GM19239 (cell line): ENCODE measurements at regions not wholly inside any gene's neighbourhood (a gene's known extent, or its start where the extent isn't known, plus 50 kb on each side); places are given as distances from the start of the nearest gene placed in this dataset.

Experiments used
- DNase-seq: peaks from one replicate; pipeline ENCODE4 v3.0.0; 2011; ENCODE audit warnings: low spot score; ENCODE audit not compliant: insufficient read length
- FAIRE-seq: peaks from 2 replicates; lab custom pipeline; 2011; peaks lifted over from hg19 to GRCh38; lab: Jason Lieb, UNC

GRCh38 chr4:14545807-14546206 lies 456.5 kb upstream of the CPEB2 start:
- FAIRE-seq (no peak), DNase-seq (no peak)

GRCh38 chr4:14552119-14552518 lies 450.2 kb upstream of the CPEB2 start:
- DNase-seq: no peak
- FAIRE-seq: no peak

- no peak for FAIRE-seq
Measured at GRCh38 chr4:14559646-14560045, 442.6 kb upstream of the CPEB2 start.

GRCh38 chr4:14560577-14560976 lies 441.7 kb upstream of the CPEB2 start:
- no peak for DNase-seq
- no peak for FAIRE-seq

More at GRCh38 chr4:14559646-14560045, 442.6 kb upstream of the CPEB2 start:
- no peak for DNase-seq

GRCh38 chr4:14562901-14563300 lies 439.4 kb upstream of the CPEB2 start:
- FAIRE-seq (no peak), DNase-seq (no peak)

GRCh38 chr4:14564281-14564680 lies 438.0 kb upstream of the CPEB2 start:
- FAIRE-seq: no peak
- DNase-seq: no peak

GRCh38 chr4:14566518-14566917 lies 435.8 kb upstream of the CPEB2 start:
- FAIRE-seq: no peak
- no peak for DNase-seq

GRCh38 chr4:14568351-14568750 lies 433.9 kb upstream of the CPEB2 start:
- FAIRE-seq: no peak
- no peak for DNase-seq

- DNase-seq (no peak), FAIRE-seq (no peak)
Measured at GRCh38 chr4:14575289-14575688, 427.0 kb upstream of the CPEB2 start.

GRCh38 chr4:14575919-14576318 lies 426.4 kb upstream of the CPEB2 start:
- DNase-seq (no peak), FAIRE-seq (no peak)

GRCh38 chr4:14580061-14580460 lies 422.2 kb upstream of the CPEB2 start:
- FAIRE-seq (no peak), DNase-seq (no peak)

- FAIRE-seq: no peak
- DNase-seq: no peak
Measured at GRCh38 chr4:14581741-14582140, 420.5 kb upstream of the CPEB2 start.

- FAIRE-seq (no peak), DNase-seq (no peak)
Measured at GRCh38 chr4:14582677-14583076, 419.6 kb upstream of the CPEB2 start.

- no peak for FAIRE-seq
Measured at GRCh38 chr4:14583331-14583730, 418.9 kb upstream of the CPEB2 start.

GRCh38 chr4:14583752-14584151 lies 418.5 kb upstream of the CPEB2 start:
- FAIRE-seq: no peak
- no peak for DNase-seq

More at GRCh38 chr4:14583331-14583730, 418.9 kb upstream of the CPEB2 start:
- DNase-seq: no peak

- DNase-seq (no peak), FAIRE-seq (no peak)
Measured at GRCh38 chr4:14592950-14593349, 409.3 kb upstream of the CPEB2 start.

GRCh38 chr4:14596028-14596427 lies 406.3 kb upstream of the CPEB2 start:
- no peak for DNase-seq
- no peak for FAIRE-seq

- no peak for DNase-seq
- no peak for FAIRE-seq
Measured at GRCh38 chr4:14596437-14596836, 405.8 kb upstream of the CPEB2 start.

- FAIRE-seq (no peak), DNase-seq (no peak)
Measured at GRCh38 chr4:14596904-14597303, 405.4 kb upstream of the CPEB2 start.

GRCh38 chr4:14602206-14602605 lies 400.1 kb upstream of the CPEB2 start:
- DNase-seq: no peak
- no peak for FAIRE-seq

- FAIRE-seq: no peak
- DNase-seq: no peak
Measured at GRCh38 chr4:14607001-14607400, 395.3 kb upstream of the CPEB2 start.

- DNase-seq: no peak
- no peak for FAIRE-seq
Measured at GRCh38 chr4:14607578-14607977, 394.7 kb upstream of the CPEB2 start.

GRCh38 chr4:14608630-14609029 lies 393.7 kb upstream of the CPEB2 start:
- FAIRE-seq (no peak), DNase-seq (no peak)
